Astrocyte of the cerebellum (primary cell): ENCODE measurements at regions not wholly inside any gene's neighbourhood (a gene's known extent, or its start where the extent isn't known, plus 50 kb on each side); places are given as distances from the start of the nearest gene placed in this dataset.

Source experiments
- DNase-seq: peaks from one replicate; pipeline ENCODE4 v3.0.0-alpha.2; 2011; ENCODE audit warnings: low read depth
- H3K4me3 ChIP-seq: 2 replicates; pipeline ENCODE4 v1.5.1; 2011; ENCODE audit warnings: mild to moderate bottlenecking, low read depth, low read length, moderate library complexity
- CTCF ChIP-seq: IDR thresholded peaks from 2 replicates; pipeline ENCODE4 v1.5.1; 2012; ENCODE audit warnings: low read length, low read depth, moderate library complexity, mild to moderate bottlenecking; ENCODE audit errors: missing control alignments
- in situ Hi-C: cut with HindIII; loops from 2 replicates; pipeline ENCODE4 v1.10.0; 2017; ENCODE audit warnings: low sequenced_read_pairs

GRCh38 chr10:2938869-2939268, 128.5 kb upstream of the PFKP start:
- in situ Hi-C loops = loop anchor here (5.0 kb wide), 1 partner anchor 33 kb away; no protein-coding TSS in a partner anchor
- no peak for DNase-seq
- H3K4me3 ChIP-seq = no peak overlapping the region
- TF ChIP-seq CTCF = peak; percentile 13

GRCh38 chr10:2936816-2937215, 130.5 kb upstream of the PFKP start:
- no peak for TF ChIP-seq CTCF
- DNase-seq = peak; percentile 18
- H3K4me3 ChIP-seq = no peak overlapping the region
- in situ Hi-C loops = loop anchor here (5.0 kb wide), 1 partner anchor 35 kb away; no protein-coding TSS in a partner anchor

- no peak for TF ChIP-seq CTCF
- in situ Hi-C loops = loop anchor here (5.0 kb wide), 1 partner anchor 36 kb away; no protein-coding TSS in a partner anchor
- H3K4me3 ChIP-seq = no peak overlapping the region
- DNase-seq = no peak
Observed at GRCh38 chr10:2935647-2936386, 131.5 kb upstream of the PFKP start.

GRCh38 chr10:2933924-2934323, 133.4 kb upstream of the PFKP start:
- no peak for DNase-seq
- no peak for TF ChIP-seq CTCF
- no peak overlapping the region for H3K4me3 ChIP-seq
- in situ Hi-C loops = no loop called here

DNA sequence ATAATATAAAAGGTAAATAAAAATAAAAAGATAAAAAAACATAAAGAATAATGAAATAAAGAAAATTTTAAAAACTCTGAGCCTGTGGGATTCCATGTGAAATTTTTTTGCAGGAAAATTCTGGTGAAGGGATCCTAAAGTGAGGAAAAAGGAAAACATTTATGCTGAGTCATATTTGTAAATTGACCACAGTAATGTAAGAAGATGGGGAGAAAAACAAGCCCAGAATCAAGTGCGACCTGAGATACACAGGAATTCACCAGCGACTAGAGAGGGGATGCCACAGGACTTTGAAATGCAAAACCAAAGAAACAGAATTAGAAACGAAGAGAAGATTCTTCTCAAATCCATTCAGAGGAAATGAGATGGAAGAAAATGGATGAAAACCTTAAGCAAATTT, 133.8 kb upstream of the PFKP start:
- no peak for DNase-seq
- TF ChIP-seq CTCF = no peak
- no peak overlapping the region for H3K4me3 ChIP-seq
- in situ Hi-C loops = no loop called here

DNA sequence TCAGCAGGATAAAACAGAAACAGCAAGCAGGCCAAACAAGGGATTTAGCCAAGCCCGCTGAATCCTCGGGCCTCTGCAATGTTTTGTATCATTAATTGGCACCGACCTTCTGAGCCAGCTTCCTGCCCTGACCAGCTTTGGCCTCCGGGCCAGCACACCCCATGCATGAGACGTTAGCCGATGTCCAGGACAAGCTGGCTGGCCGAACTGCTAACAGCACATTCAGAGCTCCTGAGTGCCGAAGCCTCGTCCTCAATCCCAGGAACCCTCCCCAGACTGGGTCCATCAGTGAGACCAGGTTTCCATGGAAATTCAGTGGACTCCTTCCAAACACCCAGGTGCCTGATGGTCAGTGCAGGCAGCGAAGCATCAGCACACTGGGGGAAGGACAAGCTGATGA, 134.3 kb upstream of the PFKP start:
- DNase-seq = no peak
- no peak overlapping the region for H3K4me3 ChIP-seq
- no peak for TF ChIP-seq CTCF
- in situ Hi-C loops = no loop called here
